IMR-90 (cell line): ENCODE measurements at regions not wholly inside any gene's neighbourhood (a gene's known extent, or its start where the extent isn't known, plus 50 kb on each side); places are given as distances from the start of the nearest gene placed in this dataset.

Experiments used
- FOS ChIP-seq: fragments of 150-350 bp; IDR thresholded peaks from 2 replicates; pipeline ENCODE4 v1.6.1; 2016; ENCODE audit warnings: low read depth, low read length
- MAFK ChIP-seq: IDR thresholded peaks from 2 replicates; pipeline ENCODE4 v1.6.1; 2012; ENCODE audit warnings: low read depth, low read length, improper control_type of control experiment
- MAZ ChIP-seq: IDR thresholded peaks from 2 replicates; pipeline ENCODE4 v1.6.1; 2012; ENCODE audit warnings: low read depth, mild to moderate bottlenecking, low read length, improper control_type of control experiment, moderate library complexity, borderline replicate concordance
- MXI1 ChIP-seq: IDR thresholded peaks from 2 replicates; pipeline ENCODE4 v1.6.1; 2012; ENCODE audit warnings: low read depth, mild to moderate bottlenecking, low read length, moderate library complexity, borderline replicate concordance
- POLR2A ChIP-seq: IDR thresholded peaks from 2 replicates; pipeline ENCODE4 v1.6.1; 2012; ENCODE audit warnings: mild to moderate bottlenecking, low read depth, low read length
- RAD21 ChIP-seq: IDR thresholded peaks from 2 replicates; pipeline ENCODE4 v1.6.1; 2012; ENCODE audit warnings: low read length, improper control_type of control experiment
- RCOR1 ChIP-seq: IDR thresholded peaks from 2 replicates; pipeline ENCODE4 v1.6.1; 2012; ENCODE audit warnings: mild to moderate bottlenecking, low read length, improper control_type of control experiment; ENCODE audit not compliant: insufficient replicate concordance
- SMC3 ChIP-seq: fragments of 150-350 bp; IDR thresholded peaks from 2 replicates; pipeline ENCODE4 v1.6.1; 2016; ENCODE audit warnings: low read depth, mild to moderate bottlenecking, antibody characterized with exemption, low read length, moderate library complexity
- TF ChIP-seq, protein P1 (sequence below): conservative IDR thresholded peaks from 2 replicates; pipeline ENCODE4 v1.5.1; 2012; ENCODE audit warnings: mild to moderate bottlenecking, low read depth, low read length, improper control_type of control experiment
- TF ChIP-seq, protein P2 (sequence below): fragments of 150-350 bp; IDR thresholded peaks from 2 replicates; pipeline ENCODE4 v1.6.1; 2017; ENCODE audit warnings: mild to moderate bottlenecking, antibody characterized with exemption, low read length, low read depth

DNA sequence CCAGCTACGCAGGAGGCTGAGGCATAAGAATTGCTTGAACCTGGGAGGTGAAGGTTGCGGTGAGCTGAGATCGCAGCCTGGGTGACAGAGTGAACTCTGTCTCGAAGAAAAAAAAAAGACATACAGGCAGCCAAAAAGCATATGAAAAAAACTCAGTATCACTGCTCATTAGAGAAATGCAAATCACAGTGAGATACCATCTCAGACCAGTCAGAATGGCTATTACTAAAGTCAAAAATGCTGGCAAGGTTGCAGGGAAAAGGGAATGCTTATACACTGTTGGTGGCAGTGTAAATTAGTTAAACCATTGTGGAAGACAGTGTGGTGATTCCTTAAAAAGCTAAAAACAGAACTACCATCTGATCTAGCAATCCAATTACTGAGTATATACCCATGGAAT, 123.1 kb downstream of the CHIC2 start:
- TF ChIP-seq RCOR1 = no peak
- TF ChIP-seq, protein P1, sequence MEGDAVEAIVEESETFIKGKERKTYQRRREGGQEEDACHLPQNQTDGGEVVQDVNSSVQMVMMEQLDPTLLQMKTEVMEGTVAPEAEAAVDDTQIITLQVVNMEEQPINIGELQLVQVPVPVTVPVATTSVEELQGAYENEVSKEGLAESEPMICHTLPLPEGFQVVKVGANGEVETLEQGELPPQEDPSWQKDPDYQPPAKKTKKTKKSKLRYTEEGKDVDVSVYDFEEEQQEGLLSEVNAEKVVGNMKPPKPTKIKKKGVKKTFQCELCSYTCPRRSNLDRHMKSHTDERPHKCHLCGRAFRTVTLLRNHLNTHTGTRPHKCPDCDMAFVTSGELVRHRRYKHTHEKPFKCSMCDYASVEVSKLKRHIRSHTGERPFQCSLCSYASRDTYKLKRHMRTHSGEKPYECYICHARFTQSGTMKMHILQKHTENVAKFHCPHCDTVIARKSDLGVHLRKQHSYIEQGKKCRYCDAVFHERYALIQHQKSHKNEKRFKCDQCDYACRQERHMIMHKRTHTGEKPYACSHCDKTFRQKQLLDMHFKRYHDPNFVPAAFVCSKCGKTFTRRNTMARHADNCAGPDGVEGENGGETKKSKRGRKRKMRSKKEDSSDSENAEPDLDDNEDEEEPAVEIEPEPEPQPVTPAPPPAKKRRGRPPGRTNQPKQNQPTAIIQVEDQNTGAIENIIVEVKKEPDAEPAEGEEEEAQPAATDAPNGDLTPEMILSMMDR = no peak
- no peak for TF ChIP-seq SMC3
- no peak for TF ChIP-seq POLR2A
- no peak for TF ChIP-seq MAFK
- TF ChIP-seq RAD21 = no peak
- no peak for TF ChIP-seq MXI1
- TF ChIP-seq, protein P2, sequence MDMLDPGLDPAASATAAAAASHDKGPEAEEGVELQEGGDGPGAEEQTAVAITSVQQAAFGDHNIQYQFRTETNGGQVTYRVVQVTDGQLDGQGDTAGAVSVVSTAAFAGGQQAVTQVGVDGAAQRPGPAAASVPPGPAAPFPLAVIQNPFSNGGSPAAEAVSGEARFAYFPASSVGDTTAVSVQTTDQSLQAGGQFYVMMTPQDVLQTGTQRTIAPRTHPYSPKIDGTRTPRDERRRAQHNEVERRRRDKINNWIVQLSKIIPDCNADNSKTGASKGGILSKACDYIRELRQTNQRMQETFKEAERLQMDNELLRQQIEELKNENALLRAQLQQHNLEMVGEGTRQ = no peak
- no peak for TF ChIP-seq FOS
- TF ChIP-seq MAZ = no peak
